ENCODE measurements at regions not wholly inside any gene's neighbourhood (a gene's known extent, or its start where the extent isn't known, plus 50 kb on each side); places are given as distances from the start of the nearest gene placed in this dataset.

GRCh38 chr12:108461058-108461660 is 53.9 kb upstream of the FICD start:
- TF ChIP-seq, protein P1, sequence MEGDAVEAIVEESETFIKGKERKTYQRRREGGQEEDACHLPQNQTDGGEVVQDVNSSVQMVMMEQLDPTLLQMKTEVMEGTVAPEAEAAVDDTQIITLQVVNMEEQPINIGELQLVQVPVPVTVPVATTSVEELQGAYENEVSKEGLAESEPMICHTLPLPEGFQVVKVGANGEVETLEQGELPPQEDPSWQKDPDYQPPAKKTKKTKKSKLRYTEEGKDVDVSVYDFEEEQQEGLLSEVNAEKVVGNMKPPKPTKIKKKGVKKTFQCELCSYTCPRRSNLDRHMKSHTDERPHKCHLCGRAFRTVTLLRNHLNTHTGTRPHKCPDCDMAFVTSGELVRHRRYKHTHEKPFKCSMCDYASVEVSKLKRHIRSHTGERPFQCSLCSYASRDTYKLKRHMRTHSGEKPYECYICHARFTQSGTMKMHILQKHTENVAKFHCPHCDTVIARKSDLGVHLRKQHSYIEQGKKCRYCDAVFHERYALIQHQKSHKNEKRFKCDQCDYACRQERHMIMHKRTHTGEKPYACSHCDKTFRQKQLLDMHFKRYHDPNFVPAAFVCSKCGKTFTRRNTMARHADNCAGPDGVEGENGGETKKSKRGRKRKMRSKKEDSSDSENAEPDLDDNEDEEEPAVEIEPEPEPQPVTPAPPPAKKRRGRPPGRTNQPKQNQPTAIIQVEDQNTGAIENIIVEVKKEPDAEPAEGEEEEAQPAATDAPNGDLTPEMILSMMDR (IDR thresholded peaks at IDR 0.05), result no peak
- TF ChIP-seq, protein P2, sequence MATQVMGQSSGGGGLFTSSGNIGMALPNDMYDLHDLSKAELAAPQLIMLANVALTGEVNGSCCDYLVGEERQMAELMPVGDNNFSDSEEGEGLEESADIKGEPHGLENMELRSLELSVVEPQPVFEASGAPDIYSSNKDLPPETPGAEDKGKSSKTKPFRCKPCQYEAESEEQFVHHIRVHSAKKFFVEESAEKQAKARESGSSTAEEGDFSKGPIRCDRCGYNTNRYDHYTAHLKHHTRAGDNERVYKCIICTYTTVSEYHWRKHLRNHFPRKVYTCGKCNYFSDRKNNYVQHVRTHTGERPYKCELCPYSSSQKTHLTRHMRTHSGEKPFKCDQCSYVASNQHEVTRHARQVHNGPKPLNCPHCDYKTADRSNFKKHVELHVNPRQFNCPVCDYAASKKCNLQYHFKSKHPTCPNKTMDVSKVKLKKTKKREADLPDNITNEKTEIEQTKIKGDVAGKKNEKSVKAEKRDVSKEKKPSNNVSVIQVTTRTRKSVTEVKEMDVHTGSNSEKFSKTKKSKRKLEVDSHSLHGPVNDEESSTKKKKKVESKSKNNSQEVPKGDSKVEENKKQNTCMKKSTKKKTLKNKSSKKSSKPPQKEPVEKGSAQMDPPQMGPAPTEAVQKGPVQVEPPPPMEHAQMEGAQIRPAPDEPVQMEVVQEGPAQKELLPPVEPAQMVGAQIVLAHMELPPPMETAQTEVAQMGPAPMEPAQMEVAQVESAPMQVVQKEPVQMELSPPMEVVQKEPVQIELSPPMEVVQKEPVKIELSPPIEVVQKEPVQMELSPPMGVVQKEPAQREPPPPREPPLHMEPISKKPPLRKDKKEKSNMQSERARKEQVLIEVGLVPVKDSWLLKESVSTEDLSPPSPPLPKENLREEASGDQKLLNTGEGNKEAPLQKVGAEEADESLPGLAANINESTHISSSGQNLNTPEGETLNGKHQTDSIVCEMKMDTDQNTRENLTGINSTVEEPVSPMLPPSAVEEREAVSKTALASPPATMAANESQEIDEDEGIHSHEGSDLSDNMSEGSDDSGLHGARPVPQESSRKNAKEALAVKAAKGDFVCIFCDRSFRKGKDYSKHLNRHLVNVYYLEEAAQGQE (IDR thresholded peaks at IDR 0.05; ENCODE audit: insufficient read depth in 1 of 2, low read depth in 2 of 2, low read length in 1 of 2), result no peak
- TF ChIP-seq POLR2AphosphoS5 (IDR thresholded peaks at IDR 0.05; ENCODE audit: low read depth, low read length), result no peak
